OCI-LY7 (cell line): ENCODE measurements at regions not wholly inside any gene's neighbourhood (a gene's known extent, or its start where the extent isn't known, plus 50 kb on each side); places are given as distances from the start of the nearest gene placed in this dataset.

Experiments used
- CTCF ChIP-seq: fragments of 200-600 bp; sonication (generic); conservative IDR thresholded peaks from 2 replicates; pipeline ENCODE4 v1.5.1; 2014; ENCODE audit warnings: mild to moderate bottlenecking, antibody characterized with exemption, low read length, moderate library complexity, mixed read lengths
- EZH2phosphoT487 ChIP-seq: fragments of 200-600 bp; sonication (generic); IDR thresholded peaks from 2 replicates; pipeline ENCODE4 v1.6.1; 2018; ENCODE audit warnings: low read depth, borderline replicate concordance, mild to moderate bottlenecking, mixed run types, antibody characterized with exemption, low read length, moderate library complexity, mixed read lengths

DNA sequence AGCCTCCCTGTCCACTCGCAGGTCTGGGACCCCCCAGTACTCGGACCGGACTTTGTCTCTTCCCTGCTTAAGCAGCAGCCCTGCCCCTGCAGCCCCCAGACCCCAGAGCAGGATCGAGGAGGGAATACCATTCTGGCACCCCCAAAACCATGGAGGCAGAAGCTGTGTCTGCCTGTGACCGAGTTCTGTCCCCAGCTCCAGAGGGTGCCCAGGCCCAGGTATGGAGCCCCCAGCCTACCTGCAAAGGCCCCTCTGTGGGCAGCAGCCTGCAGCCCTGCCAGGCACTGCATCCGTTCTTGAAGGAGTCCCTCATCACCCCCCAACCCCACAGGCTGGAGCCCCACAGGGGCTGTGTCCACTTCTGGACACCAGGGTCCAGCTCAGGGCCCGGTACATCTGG is 163.8 kb downstream of the BRD1 start:
- TF ChIP-seq CTCF (no peak), EZH2phosphoT487 (no peak)
